ENCODE measurements at regions not wholly inside any gene's neighbourhood (a gene's known extent, or its start where the extent isn't known, plus 50 kb on each side); places are given as distances from the start of the nearest gene placed in this dataset.

DNA sequence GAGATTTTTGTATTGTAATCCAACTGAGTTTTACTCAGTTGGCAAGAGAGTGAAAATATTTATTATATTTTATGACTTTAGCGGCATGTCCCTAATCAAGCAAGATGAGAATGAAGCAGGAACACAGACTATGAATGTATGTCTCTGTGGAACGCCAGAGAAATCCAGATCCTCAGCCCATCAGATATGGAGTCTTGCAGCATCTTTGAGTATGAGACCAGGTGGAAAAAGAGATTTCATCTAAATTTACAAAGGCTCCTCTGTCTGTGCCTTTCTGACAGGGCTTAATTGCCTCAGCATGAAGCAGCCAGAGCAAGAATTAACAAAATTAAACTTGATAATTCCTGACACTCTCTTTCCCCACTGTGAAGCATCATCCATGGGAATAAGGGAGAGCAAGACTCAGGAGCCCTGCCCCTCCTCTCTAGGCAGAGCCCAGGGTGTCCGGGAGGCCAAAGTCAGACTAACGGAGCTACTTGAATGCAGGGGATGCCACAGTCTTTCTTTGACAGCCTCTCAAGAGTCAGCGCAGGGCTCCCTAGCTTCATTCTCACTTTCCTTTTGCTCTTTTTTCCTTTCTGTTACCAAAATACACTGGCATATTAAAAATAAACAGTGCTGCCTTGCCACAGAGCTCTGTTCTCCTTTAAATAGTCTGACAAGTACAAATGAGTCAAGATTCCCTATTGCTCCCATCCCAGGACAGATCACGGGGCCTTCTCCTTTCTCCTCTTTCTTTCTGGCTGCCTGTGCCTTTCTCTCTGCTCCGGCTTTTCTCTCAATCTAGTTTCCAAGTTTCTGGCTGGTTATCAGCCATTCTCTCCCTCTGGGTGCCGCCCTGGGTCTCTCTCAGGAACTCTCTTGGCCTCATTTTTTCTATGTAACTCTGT is 132.2 kb upstream of the INHBA start:
- Histone ChIP-seq H3K9me3 (ENCODE audit: control insufficient read depth in 2 of 2, low read length in 2 of 2) (peaks cover 0 to 5% of the 10 kb centered on the region in 2 donors), H3K9ac (ENCODE audit: low read length in 2 of 2) (peak overlapping the region in 1 of 2 donors; percentile 34), H3K36me3 (ENCODE audit: control insufficient read depth in 2 of 2, insufficient read depth in 2 of 2, low read length in 2 of 2) (no peaks in the 10 kb centered on the region), H3K27ac (ENCODE audit: low read length) (peak overlapping the region; percentile 31), H3K4me3 (ENCODE audit: low read length in 2 of 2) (peak overlapping the region; percentile 43 to 44), H3K27me3 (ENCODE audit: control insufficient read depth in 1 of 2, insufficient read depth in 2 of 2, low read length in 2 of 2) (no peaks in the 10 kb centered on the region), H3K4me1 (ENCODE audit: control insufficient read depth, insufficient read depth, low read length) (peaks cover 7% of the 10 kb centered on the region)

DNA sequence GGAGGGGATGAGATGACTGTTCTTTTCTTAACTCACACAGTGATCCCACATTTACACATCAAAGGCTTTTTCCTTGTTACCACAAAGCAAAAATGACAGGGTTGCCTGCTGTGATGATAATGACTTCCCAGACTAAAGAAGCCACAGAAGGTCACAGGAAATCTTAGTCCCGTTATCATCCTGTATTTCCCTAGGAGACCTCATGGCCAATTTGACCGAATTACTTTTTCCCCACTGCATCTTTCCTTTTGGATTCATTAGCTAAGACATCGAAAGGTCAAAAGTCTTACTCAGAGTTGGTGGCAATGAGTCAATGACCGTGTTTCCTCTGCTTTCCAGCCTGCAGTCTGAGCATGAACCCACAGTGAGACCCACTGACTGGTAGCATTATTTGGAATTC is 130.1 kb upstream of the INHBA start:
- Histone ChIP-seq H3K9ac (ENCODE audit: low read length in 2 of 2) (no peak overlapping the region), H3K9me3 (ENCODE audit: control insufficient read depth in 2 of 2, low read length in 2 of 2) (peaks cover 0 to 5% of the 10 kb centered on the region in 2 donors), H3K27ac (ENCODE audit: low read length) (no peak overlapping the region), H3K27me3 (ENCODE audit: control insufficient read depth in 1 of 2, insufficient read depth in 2 of 2, low read length in 2 of 2) (no peaks in the 10 kb centered on the region), H3K36me3 (ENCODE audit: control insufficient read depth in 2 of 2, insufficient read depth in 2 of 2, low read length in 2 of 2) (no peaks in the 10 kb centered on the region), H3K4me3 (ENCODE audit: low read length in 2 of 2) (no peak overlapping the region), H3K4me1 (ENCODE audit: control insufficient read depth, insufficient read depth, low read length) (peaks cover 7% of the 10 kb centered on the region)

DNA sequence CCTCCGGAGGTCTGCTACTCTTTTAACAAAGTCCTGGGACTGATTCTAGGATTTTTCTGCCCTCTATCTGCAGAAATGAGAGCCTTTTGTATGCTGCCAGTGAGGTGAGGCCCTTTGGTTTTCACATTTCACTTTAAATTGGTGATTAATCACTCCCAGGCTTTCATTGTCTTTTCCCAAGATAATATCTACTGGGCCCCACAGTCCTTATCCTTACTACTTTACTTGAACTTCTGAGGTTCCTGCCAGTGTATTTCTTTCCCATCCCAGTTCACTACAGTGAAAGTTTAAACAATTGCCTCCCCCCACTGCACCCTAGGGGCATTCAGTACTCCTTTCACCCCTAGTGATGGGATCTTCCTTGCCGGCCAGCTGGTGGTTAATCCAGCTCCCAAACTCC is 127.4 kb upstream of the INHBA start:
- no peak overlapping the region for H3K27ac ChIP-seq (ENCODE audit: low read length)
- no peak overlapping the region for H3K9ac ChIP-seq (ENCODE audit: low read length in 2 of 2)
- H3K27me3 ChIP-seq (ENCODE audit: control insufficient read depth in 1 of 2, insufficient read depth in 2 of 2, low read length in 2 of 2) = no peaks in the 10 kb centered on the region
- no peak overlapping the region for H3K4me3 ChIP-seq (ENCODE audit: low read length in 2 of 2)
- H3K9me3 ChIP-seq (ENCODE audit: control insufficient read depth in 2 of 2, low read length in 2 of 2) = peaks cover 0 to 5% of the 10 kb centered on the region in 2 donors
- H3K36me3 ChIP-seq (ENCODE audit: control insufficient read depth in 2 of 2, insufficient read depth in 2 of 2, low read length in 2 of 2) = no peaks in the 10 kb centered on the region
- no peaks in the 10 kb centered on the region for H3K4me1 ChIP-seq (ENCODE audit: control insufficient read depth, insufficient read depth, low read length)

DNA sequence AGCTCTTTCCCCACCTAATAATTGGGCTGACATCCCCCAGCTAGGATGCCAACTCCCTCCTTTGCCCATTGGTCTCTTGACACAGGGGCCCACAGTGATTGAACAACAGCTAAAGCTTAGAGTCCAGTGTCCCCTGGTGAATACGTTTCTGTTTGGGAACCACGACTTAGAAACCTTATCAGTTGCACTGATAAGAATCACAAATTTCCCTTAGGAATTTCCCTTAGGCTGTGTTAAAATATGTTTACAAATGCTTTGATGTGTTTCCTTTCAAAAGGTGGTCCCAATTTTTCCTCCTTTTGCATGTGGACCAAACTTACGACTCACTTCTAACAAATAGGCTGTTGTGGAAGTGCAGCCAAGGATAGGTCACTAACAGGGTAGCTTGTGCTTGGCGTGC is 126.0 kb upstream of the INHBA start:
- Histone ChIP-seq H3K27me3 (ENCODE audit: control insufficient read depth in 1 of 2, insufficient read depth in 2 of 2, low read length in 2 of 2) (no peaks in the 10 kb centered on the region), H3K9me3 (ENCODE audit: control insufficient read depth in 2 of 2, low read length in 2 of 2) (peaks cover 0 to 5% of the 10 kb centered on the region in 2 donors), H3K36me3 (ENCODE audit: control insufficient read depth in 2 of 2, insufficient read depth in 2 of 2, low read length in 2 of 2) (no peaks in the 10 kb centered on the region), H3K9ac (ENCODE audit: low read length in 2 of 2) (no peak overlapping the region), H3K27ac (ENCODE audit: low read length) (no peak overlapping the region), H3K4me3 (ENCODE audit: low read length in 2 of 2) (no peak overlapping the region), H3K4me1 (ENCODE audit: control insufficient read depth, insufficient read depth, low read length) (no peaks in the 10 kb centered on the region)

DNA sequence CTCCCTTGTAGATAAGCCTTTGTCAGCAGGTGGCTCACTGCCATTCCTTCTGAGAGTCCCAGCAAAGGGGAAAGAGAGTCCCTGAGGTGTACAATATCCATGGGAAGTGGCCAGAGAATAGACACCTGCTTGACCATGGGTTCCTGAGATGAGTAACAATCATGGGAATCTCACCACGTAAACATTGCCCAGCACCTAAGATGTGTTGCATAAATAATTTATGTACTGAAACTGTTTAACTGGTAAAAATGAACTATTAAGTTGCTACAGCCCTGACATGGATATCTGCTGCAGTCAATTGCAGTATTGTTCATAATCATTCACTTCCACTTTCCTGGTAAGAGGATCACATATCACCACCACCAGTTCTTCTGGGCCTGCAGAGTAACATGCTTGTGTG is 123.8 kb upstream of the INHBA start:
- H3K9me3 ChIP-seq (ENCODE audit: control insufficient read depth in 2 of 2, low read length in 2 of 2) = peaks cover 0 to 3% of the 10 kb centered on the region in 2 donors
- no peaks in the 10 kb centered on the region for H3K4me1 ChIP-seq (ENCODE audit: control insufficient read depth, insufficient read depth, low read length)
- no peaks in the 10 kb centered on the region for H3K36me3 ChIP-seq (ENCODE audit: control insufficient read depth in 2 of 2, insufficient read depth in 2 of 2, low read length in 2 of 2)
- H3K27ac ChIP-seq (ENCODE audit: low read length) = no peak overlapping the region
- H3K27me3 ChIP-seq (ENCODE audit: control insufficient read depth in 1 of 2, insufficient read depth in 2 of 2, low read length in 2 of 2) = no peaks in the 10 kb centered on the region
- no peak overlapping the region for H3K9ac ChIP-seq (ENCODE audit: low read length in 2 of 2)
- no peak overlapping the region for H3K4me3 ChIP-seq (ENCODE audit: low read length in 2 of 2)

DNA sequence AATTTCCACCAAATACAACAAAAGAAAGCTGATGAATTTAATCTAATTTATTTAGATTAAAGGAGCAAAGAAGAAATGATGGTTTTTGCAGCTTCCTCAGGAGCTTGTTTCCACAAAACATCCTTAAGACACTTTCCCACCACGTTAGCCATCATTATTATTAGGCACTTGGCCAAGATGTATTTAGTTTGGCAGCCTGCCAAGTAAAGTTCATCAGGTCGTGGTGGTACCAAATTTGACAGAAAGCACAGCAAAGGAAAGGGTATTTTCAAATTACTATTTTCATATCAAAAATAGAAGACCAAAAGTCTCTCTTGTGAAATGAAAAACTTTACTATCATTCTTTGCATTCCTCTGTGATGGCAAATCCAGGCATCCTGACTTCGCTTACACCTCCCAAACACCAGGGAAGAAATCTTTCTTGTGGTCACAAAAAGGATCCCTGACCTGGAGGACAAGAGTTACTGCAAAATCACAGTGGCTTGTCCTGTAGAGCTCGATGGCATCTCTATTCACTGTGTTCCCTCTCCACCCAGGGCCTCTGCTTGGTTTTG is 123.1 kb upstream of the INHBA start:
- H3K4me1 ChIP-seq (ENCODE audit: control insufficient read depth, insufficient read depth, low read length) = no peaks in the 10 kb centered on the region
- no peak overlapping the region for H3K9ac ChIP-seq (ENCODE audit: low read length in 2 of 2)

DNA sequence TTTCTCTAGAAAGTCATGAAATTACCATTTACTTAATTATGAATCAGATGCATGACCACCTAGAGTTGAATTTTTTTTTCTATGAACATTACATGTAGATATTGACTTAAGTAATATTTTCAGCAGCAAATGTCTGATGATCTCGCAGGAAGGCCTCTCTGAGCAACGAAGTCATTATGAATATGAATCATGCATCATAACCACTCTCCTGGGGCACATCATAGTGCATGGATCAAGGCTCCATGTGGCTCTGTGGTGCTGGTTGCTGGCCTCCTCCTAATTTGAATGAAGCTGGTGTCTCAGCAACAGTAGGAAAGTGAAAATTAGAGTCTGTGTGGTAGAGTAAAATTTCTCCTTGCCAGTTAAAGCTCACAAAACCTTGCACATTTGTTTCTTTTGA is 121.4 kb upstream of the INHBA start:
- no peaks in the 10 kb centered on the region for H3K27me3 ChIP-seq (ENCODE audit: control insufficient read depth in 1 of 2, insufficient read depth in 2 of 2, low read length in 2 of 2)
- H3K36me3 ChIP-seq (ENCODE audit: control insufficient read depth in 2 of 2, insufficient read depth in 2 of 2, low read length in 2 of 2) = no peaks in the 10 kb centered on the region
- H3K4me1 ChIP-seq (ENCODE audit: control insufficient read depth, insufficient read depth, low read length) = no peaks in the 10 kb centered on the region
- H3K27ac ChIP-seq (ENCODE audit: low read length) = no peak overlapping the region
- H3K9me3 ChIP-seq (ENCODE audit: control insufficient read depth in 2 of 2, low read length in 2 of 2) = no peaks in the 10 kb centered on the region
- H3K9ac ChIP-seq (ENCODE audit: low read length in 2 of 2) = no peak overlapping the region
- no peak overlapping the region for H3K4me3 ChIP-seq (ENCODE audit: low read length in 2 of 2)

More for the DNA sequence above, 123.1 kb upstream of the INHBA start:
- no peak overlapping the region for H3K4me3 ChIP-seq (ENCODE audit: low read length in 2 of 2)
- H3K36me3 ChIP-seq (ENCODE audit: control insufficient read depth in 2 of 2, insufficient read depth in 2 of 2, low read length in 2 of 2) = no peaks in the 10 kb centered on the region
- no peaks in the 10 kb centered on the region for H3K9me3 ChIP-seq (ENCODE audit: control insufficient read depth in 2 of 2, low read length in 2 of 2)
- no peak overlapping the region for H3K27ac ChIP-seq (ENCODE audit: low read length)
- H3K27me3 ChIP-seq (ENCODE audit: control insufficient read depth in 1 of 2, insufficient read depth in 2 of 2, low read length in 2 of 2) = no peaks in the 10 kb centered on the region

DNA sequence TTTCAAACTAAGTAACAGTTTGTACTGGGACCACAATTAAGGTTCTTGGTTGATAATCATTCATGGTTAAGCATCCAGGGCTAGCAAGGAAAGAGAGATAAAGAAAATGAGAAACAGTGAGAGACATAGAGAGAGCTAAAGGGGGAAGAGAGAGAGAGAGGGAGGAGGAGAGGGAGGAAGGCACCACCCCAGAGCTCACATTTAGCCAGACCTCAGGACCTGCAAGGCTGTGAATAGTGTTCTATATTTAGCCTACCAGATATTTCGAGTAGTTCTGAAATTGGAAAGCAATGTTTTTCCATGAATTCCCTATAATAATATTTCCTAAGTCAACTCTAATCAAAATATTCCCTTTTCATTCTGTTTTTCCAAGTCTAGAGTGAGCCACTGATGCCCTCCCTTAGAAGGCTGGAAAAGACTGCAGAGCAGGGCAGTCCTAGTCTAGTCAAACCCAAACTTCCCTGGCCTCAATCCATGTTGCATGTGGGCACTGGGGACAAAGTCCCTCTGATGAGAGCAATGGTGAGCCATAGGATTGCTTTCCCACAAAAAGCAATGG is 119.4 kb upstream of the INHBA start:
- Histone ChIP-seq H3K27me3 (ENCODE audit: control insufficient read depth in 1 of 2, insufficient read depth in 2 of 2, low read length in 2 of 2) (no peaks in the 10 kb centered on the region), H3K27ac (ENCODE audit: low read length) (no peak overlapping the region), H3K4me3 (ENCODE audit: low read length in 2 of 2) (no peak overlapping the region), H3K36me3 (ENCODE audit: control insufficient read depth in 2 of 2, insufficient read depth in 2 of 2, low read length in 2 of 2) (no peaks in the 10 kb centered on the region), H3K4me1 (ENCODE audit: control insufficient read depth, insufficient read depth, low read length) (no peaks in the 10 kb centered on the region), H3K9ac (ENCODE audit: low read length in 2 of 2) (no peak overlapping the region), H3K9me3 (ENCODE audit: control insufficient read depth in 2 of 2, low read length in 2 of 2) (no peaks in the 10 kb centered on the region)

DNA sequence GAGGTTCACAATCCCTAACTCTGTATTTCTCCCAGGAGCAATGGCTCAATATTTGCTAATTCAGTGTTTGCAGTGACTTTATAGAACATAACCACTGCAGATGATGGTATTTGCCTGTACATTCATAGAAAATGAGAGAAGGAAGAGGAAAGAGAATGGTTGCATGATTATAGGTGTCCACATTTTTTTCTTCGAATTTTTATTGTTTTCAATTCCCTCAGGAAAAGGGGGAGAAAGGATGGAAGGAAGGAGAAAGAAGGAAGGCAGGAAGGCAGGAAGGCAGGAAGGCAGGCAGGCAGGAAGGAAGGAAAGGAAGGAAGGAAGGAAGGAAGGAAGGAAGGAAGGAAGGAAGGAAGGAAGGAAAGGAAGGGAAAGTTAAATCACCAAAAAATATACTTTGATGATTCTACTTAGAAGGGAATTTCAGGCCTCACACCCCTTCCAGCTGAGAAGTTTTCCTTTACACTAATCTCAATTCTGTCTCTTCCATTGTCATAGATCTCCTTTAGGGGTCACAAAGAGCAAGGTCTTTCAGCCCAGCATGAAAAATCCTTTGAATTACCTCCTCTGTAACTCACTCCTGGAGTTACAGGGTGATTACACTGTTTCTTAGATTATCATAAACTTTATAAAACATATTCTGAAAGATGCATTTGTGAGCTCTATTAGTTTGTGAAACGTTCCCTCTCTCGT is 118.8 kb upstream of the INHBA start:
- no peaks in the 10 kb centered on the region for H3K9me3 ChIP-seq (ENCODE audit: control insufficient read depth in 2 of 2, low read length in 2 of 2)
- H3K27me3 ChIP-seq (ENCODE audit: control insufficient read depth in 1 of 2, insufficient read depth in 2 of 2, low read length in 2 of 2) = no peaks in the 10 kb centered on the region
- H3K4me3 ChIP-seq (ENCODE audit: low read length in 2 of 2) = no peak overlapping the region
- no peak overlapping the region for H3K27ac ChIP-seq (ENCODE audit: low read length)
- no peak overlapping the region for H3K9ac ChIP-seq (ENCODE audit: low read length in 2 of 2)
- no peaks in the 10 kb centered on the region for H3K4me1 ChIP-seq (ENCODE audit: control insufficient read depth, insufficient read depth, low read length)
- H3K36me3 ChIP-seq (ENCODE audit: control insufficient read depth in 2 of 2, insufficient read depth in 2 of 2, low read length in 2 of 2) = no peaks in the 10 kb centered on the region

DNA sequence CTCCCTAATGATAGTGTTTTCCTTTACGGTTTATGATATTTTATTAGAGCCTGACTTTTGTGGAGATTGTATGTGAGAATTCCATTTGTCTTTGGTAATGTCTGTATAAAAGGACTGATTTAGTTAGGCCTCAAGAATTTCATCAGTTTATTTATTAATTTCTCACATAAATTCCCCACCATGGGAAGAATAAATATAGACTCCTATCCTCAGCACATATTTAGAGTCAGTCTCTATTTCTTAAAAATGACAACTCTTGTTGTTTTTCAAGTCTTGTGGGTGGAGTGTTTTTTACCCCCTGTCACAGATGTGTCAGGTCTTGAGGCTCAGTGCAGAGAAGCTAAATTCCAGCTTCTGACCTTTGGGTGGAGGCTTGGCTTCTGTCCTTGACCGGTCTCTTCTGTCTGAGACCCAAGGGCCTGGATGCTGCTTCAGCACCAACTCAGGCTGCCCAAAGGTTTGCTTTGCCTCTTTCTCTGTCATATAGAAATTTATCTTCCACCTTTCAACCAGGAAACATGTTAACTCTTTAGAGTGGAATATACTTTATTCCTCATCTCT is 117.3 kb upstream of the INHBA start:
- Histone ChIP-seq H3K9ac (ENCODE audit: low read length in 2 of 2) (no peak overlapping the region), H3K9me3 (ENCODE audit: control insufficient read depth in 2 of 2, low read length in 2 of 2) (no peaks in the 10 kb centered on the region), H3K4me3 (ENCODE audit: low read length in 2 of 2) (no peak overlapping the region), H3K27me3 (ENCODE audit: control insufficient read depth in 1 of 2, insufficient read depth in 2 of 2, low read length in 2 of 2) (no peaks in the 10 kb centered on the region), H3K27ac (ENCODE audit: low read length) (no peak overlapping the region), H3K36me3 (ENCODE audit: control insufficient read depth in 2 of 2, insufficient read depth in 2 of 2, low read length in 2 of 2) (no peaks in the 10 kb centered on the region), H3K4me1 (ENCODE audit: control insufficient read depth, insufficient read depth, low read length) (no peaks in the 10 kb centered on the region)

Data from stomach smooth muscle (tissue), 2 donors.